OCI-LY7 (cell line): ENCODE measurements at regions not wholly inside any gene's neighbourhood (a gene's known extent, or its start where the extent isn't known, plus 50 kb on each side); places are given as distances from the start of the nearest gene placed in this dataset.

ENCODE experiments used
- EZH2phosphoT487 ChIP-seq: fragments of 200-600 bp; sonication (generic); IDR thresholded peaks from 2 replicates; pipeline ENCODE4 v1.6.1; 2018; ENCODE audit warnings: low read depth, borderline replicate concordance, mild to moderate bottlenecking, mixed run types, antibody characterized with exemption, low read length, moderate library complexity, mixed read lengths
- TF ChIP-seq, protein P1 (sequence below): fragments of 200-600 bp; sonication (generic); conservative IDR thresholded peaks from 2 replicates; pipeline ENCODE4 v1.5.1; 2014; ENCODE audit warnings: mild to moderate bottlenecking, antibody characterized with exemption, low read length, moderate library complexity, mixed read lengths

DNA sequence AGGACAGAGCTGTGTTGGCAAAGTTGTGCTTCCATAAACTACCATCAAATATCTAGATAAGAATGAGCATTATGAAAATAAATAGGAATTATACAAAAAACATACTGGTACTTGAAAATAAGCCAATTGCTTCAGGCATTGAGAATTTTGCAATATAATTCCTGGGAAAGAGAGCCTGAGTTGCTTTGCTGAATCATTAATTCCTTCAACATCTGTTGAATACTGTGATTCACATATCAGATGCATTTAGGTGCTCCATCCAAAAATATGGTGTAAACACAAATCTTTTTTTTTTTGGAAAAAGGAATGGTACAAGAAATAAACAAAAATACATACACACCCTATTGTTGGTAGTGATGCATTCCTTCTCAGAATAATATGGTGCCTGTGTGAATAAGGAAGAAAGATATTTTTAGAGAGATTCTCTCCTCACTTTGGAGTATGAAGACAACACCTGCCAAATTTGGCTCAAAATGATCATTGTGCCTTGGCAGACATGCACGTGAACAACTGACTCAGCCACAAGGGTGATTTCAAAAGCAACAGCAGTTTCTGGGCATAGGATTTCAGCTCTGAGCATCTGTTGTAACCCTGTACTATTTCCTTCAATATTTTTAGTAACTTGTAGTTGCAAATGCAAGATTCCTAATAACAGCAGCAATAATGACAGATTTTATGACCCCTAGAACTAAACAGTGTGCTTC, 96.7 kb downstream of the CAVIN4 start:
- TF ChIP-seq, protein P1, sequence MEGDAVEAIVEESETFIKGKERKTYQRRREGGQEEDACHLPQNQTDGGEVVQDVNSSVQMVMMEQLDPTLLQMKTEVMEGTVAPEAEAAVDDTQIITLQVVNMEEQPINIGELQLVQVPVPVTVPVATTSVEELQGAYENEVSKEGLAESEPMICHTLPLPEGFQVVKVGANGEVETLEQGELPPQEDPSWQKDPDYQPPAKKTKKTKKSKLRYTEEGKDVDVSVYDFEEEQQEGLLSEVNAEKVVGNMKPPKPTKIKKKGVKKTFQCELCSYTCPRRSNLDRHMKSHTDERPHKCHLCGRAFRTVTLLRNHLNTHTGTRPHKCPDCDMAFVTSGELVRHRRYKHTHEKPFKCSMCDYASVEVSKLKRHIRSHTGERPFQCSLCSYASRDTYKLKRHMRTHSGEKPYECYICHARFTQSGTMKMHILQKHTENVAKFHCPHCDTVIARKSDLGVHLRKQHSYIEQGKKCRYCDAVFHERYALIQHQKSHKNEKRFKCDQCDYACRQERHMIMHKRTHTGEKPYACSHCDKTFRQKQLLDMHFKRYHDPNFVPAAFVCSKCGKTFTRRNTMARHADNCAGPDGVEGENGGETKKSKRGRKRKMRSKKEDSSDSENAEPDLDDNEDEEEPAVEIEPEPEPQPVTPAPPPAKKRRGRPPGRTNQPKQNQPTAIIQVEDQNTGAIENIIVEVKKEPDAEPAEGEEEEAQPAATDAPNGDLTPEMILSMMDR: no peak
- no peak for TF ChIP-seq EZH2phosphoT487
